GM19372 (cell line): ENCODE measurements at regions not wholly inside any gene's neighbourhood (a gene's known extent, or its start where the extent isn't known, plus 50 kb on each side); places are given as distances from the start of the nearest gene placed in this dataset.

Experiments
- ATAC-seq: cut with Tn5 transposase; IDR thresholded peaks from one replicate; pipeline ENCODE4 v1.9.1; 2021; ENCODE audit warnings: mild to moderate bottlenecking, low read depth, moderate library complexity; ENCODE audit not compliant: unreplicated experiment

- ATAC-seq: no peak
Observed at GRCh38 chr1:218847089-218847768, 326.4 kb upstream of the LYPLAL1 start.

DNA sequence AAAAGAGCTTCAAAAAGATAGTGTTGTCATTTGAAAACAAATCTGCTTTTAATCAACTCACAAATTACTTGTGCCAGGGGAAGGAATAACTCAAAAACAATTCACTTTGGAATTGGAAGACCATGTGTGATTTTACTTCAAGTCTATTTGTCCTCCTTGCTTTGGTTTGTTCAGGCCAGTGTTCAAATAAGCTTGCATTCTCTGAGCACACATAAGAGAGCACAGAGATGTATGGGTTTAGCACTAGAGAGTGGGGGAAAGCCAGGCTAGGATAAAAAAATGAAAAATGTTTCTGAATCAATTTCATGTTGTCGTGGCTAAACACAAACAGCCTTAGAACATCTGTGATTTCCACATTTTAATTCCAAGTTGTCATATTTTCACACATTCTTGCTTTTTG lies 325.7 kb upstream of the LYPLAL1 start:
- ATAC-seq: no peak

DNA sequence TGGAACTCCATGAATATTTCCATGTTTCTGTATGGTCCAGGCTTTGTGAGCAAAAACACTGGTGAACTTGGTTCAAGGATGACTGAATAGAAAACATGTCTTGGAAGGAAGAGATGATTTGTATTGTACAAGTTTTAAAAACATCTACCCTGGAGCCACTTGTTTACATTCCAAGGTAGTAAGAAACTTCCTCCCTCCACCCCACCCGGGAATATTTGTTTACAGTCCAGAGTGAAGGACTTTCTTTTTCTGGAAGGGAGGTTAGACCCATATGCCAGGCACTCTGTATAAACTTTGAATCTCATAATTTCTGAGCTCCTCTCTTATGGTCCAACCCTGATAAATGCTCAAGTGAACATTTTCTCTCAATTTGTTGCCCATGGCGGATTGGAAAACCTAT lies 323.3 kb upstream of the LYPLAL1 start:
- ATAC-seq: no peak

- ATAC-seq: no peak
Observed at GRCh38 chr1:218851586-218851985, 322.1 kb upstream of the LYPLAL1 start.

GRCh38 chr1:218852527-218852926 lies 321.2 kb upstream of the LYPLAL1 start:
- ATAC-seq: no peak

- no peak for ATAC-seq
Observed at GRCh38 chr1:218863987-218864386, 309.7 kb upstream of the LYPLAL1 start.

DNA sequence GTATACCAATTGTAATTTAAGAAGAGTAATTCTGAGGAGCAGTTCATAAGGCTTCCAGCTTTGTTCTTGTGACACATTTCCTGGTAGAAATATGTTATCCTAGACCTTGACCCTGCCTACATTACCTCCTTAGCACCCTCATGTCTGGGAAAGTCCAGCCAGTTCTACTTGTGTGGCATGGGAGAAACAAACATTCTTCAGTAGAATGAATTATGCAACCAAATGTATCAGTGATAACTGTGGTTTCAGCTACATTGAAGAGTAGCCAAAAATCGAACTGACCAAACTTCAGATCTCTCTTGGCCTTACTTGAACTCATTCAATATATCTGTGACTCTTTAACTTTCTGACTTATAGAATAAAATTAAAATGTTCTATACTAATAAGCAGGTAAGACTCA lies 308.1 kb upstream of the LYPLAL1 start:
- ATAC-seq: no peak

GRCh38 chr1:218866507-218866906 lies 307.2 kb upstream of the LYPLAL1 start:
- ATAC-seq: no peak

DNA sequence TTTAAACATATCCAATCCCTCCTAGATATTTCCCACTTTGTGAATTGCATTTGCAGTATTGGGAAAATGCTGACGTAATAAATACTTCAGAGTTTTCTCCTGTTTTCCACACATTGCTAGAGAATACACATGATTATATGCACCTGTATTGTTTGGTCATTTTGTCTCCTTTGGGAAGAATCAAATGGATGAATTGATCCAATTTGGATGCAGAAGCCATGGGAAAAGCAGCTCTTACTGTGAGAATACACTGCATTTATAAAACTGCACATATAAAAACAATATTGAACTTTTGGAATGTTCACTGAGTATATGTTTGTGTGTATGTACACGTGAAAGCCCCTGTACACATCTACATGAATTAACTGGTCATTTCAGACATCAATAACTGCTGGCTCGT lies 306.6 kb upstream of the LYPLAL1 start:
- ATAC-seq: no peak

DNA sequence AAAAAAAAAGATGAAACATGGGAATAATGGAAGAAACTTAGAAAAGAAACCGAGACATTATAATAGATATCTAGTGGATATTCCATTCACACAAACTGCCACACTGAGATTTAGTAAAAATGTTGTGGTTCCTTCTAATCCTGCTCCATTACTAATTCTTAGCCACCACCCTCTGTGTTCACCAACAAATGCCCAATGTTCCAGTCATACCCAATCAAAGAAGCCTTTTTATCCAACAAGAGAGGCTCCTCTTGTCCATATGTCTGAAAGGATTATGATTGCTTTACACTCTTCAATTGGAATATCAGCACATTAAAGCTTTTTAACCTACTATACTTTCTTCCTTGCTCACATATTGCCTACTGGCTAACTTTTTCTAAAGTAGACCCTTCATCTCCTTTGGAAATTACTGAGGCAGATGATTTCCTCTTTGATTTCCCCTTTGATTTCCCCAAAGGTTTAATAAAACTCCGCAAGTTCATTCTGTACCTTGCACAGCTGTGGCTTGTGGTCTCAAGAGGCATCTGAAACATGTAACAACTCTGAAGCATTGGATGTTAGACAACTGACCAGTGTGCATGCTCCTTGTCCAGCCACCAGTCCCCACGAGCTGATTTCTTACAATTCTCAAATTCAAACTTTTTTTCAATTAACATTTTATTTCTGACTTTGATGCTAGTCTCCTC lies 305.6 kb upstream of the LYPLAL1 start:
- ATAC-seq: no peak

GRCh38 chr1:218869276-218869675 lies 304.4 kb upstream of the LYPLAL1 start:
- no peak for ATAC-seq

GRCh38 chr1:218872026-218872425 lies 301.7 kb upstream of the LYPLAL1 start:
- no peak for ATAC-seq

DNA sequence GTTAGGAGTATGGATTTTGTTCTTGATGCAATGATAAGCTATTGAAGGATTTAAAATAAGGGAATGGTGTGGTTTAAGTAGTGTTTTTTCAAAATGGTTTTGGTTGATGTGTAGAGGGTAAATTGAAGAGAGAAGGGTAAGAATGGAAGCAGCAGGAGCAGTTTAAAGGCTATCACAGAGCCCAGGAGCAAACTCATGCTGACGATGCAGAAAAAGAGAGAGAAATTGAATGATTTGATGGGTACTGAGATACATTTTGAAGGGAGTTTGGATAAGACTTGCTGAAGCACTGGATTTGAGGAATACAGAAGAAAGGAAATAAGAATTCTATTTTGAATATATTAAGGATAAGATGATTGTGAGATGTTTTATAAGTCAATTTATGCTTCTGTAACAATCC lies 300.8 kb upstream of the LYPLAL1 start:
- no peak for ATAC-seq

- ATAC-seq: no peak
Observed at GRCh38 chr1:218874313-218874712, 299.4 kb upstream of the LYPLAL1 start.

DNA sequence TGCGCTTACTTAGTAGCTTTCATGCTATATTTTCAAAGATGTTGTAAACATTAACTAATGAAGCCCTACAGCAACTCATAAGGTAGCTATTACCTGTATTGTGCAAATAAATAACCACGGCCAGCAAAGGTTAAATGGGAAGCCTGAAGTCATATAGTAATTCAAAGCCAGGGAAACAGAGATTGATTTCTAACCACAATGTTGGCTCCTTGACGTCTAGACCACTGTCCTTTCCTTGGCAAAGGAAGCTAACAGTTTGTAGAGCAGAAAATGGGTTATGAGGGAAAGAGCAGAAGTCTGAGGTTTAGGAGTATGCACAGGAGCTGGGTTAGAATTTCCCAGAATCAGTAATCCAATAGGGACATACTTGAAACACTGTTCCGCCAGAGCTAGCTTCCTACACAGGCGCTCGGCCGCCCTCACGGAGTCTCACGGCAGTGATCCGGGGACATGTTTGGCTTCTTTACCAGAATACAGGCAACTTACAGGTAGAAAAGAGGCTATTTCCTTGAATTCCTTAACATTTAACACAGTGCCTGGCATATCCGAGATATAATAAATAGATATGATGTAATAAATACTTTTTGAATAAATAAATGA lies 298.8 kb upstream of the LYPLAL1 start:
- ATAC-seq: no peak

GRCh38 chr1:218878369-218878768 lies 295.3 kb upstream of the LYPLAL1 start:
- no peak for ATAC-seq

DNA sequence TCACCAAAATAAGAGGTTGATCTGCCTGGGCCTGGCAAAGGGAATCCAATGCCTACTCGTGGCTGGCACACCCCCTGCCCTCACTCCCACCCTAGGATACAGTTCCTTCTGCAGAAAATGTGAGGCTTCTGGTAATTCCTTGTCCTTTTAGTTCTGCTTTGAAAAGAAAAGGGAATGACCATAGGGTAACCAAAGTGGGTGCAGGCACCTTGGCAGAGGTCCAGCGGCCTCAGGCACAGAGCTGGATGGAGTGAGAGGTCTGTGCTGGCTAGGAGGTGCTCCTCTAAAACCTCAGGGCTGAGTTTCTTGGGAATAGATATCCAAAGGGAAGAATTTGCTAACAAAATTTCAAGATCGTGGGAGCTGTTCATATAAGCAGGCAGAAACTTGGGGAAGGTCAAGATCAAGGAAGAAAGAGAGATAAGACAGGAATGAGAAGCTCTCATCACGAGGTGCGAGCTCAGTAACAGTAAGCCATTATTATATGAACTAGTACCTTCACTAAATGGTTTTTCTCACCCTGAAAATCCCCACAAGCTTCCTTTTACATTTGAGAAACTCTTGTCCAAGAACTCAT lies 293.1 kb upstream of the LYPLAL1 start:
- ATAC-seq: no peak

DNA sequence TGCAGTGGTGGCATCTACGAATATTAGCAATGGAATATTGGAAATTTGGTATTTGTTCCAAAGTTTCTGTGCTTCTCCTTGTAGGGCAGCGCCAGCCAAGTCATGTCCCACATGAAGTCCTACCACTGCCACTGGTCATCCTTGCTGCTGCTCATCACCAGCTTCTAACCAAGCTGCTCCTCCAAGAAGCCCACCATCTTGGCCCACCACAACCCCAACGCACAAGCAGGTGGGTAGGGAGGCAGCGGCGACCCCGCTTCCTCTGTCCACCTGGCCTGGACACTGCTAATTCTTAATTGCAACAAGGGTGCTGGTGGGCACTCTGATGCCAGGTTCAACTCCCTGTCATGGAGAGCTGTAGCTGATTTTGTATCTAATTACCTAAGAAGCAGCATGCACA lies 291.2 kb upstream of the LYPLAL1 start:
- ATAC-seq: no peak

DNA sequence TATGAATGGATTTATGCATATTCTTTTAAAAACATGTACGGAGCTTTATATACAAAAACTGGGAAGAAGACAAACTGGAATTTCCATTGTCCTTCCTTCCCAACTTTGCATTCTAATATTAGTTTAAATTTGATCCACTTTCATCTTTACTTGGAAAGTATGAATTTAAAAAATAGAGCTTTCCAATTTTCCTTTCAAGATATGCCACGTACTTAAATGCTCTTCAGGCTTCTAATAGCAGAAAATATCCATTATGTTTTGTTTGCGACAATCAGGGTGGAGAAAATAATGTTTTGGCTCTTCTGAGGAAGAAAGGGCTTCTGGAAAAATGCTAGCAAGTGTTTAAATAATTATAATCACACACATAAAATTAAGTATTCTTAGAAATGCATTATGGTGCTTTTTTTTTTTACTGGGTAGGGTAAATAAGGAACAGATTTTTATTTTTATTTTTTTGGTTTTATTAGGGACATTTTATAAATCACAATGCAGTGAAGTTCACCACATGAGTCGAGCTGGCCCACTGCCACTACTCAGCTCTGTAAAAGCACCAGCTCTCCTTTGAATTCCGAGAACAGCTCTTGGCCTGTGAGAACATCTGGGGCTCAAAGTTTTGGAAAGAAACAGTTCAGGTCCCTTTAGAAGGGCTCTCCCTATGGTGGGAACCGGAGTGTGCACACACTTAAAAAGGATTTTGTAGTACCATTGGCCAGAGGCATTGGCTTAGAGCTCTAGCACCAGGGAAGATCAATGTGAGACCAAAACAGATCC lies 287.4 kb upstream of the LYPLAL1 start:
- no peak for ATAC-seq

DNA sequence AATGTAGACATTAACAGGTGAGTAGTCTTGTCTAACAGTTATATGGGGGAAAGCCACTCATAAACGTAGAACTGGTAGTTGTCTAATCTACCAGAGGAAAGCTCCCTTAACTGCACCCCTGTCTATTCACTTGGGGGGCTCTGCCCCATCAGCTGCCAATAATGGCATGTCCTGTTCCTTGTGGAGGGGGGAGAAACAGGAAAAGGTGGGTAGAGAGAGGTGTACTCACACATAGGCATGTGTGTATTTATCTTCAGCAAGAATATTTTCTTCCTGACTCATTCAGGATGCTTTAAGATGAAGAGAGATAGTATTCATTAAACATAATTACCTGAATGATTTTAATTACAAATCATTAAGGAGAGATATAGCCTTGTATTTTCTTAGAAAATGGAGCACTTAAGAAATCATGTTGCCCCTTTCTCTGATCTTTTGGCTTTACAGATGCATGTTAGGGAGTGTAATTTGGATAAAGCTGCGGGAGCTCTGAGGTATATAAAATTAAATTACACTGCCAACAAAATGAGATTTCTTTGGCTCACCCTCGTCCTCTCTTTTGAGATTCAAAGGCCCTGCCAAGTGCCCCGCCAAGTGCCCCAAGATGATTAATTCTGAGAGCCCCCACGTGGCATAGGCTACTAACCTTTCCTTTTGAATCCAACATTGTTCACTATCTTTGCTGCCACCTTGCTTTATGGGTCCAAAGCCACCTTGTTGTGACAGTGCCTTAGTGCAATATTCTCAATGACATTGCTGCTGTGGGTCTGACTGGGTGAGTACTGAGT lies 286.3 kb upstream of the LYPLAL1 start:
- ATAC-seq: no peak
